HEK293 (cell line): ENCODE measurements at regions not wholly inside any gene's neighbourhood (a gene's known extent, or its start where the extent isn't known, plus 50 kb on each side); places are given as distances from the start of the nearest gene placed in this dataset.

Experiments
- ZBTB7A ChIP-seq: fragments of 450-650 bp; formaldehyde crosslinking; IDR thresholded peaks from 2 replicates; pipeline ENCODE4 v1.5.1; 2016; ENCODE audit warnings: low read depth, missing biosample characterization, missing genetic modification characterization
- ZNF121 ChIP-seq: fragments of 450-650 bp; formaldehyde crosslinking; IDR thresholded peaks from 2 replicates; pipeline ENCODE4 v1.5.1; 2016; ENCODE audit warnings: missing biosample characterization, missing genetic modification characterization
- ZNF138 ChIP-seq: fragments of 450-650 bp; formaldehyde crosslinking; IDR thresholded peaks from 2 replicates; pipeline ENCODE4 v1.5.1; 2016; ENCODE audit warnings: missing biosample characterization, missing genetic modification characterization, borderline replicate concordance
- TF ChIP-seq, protein P1 (sequence below): fragments of 450-650 bp; formaldehyde crosslinking; IDR thresholded peaks from 2 replicates; pipeline ENCODE4 v1.5.1; 2016; ENCODE audit warnings: missing biosample characterization, missing genetic modification characterization

DNA sequence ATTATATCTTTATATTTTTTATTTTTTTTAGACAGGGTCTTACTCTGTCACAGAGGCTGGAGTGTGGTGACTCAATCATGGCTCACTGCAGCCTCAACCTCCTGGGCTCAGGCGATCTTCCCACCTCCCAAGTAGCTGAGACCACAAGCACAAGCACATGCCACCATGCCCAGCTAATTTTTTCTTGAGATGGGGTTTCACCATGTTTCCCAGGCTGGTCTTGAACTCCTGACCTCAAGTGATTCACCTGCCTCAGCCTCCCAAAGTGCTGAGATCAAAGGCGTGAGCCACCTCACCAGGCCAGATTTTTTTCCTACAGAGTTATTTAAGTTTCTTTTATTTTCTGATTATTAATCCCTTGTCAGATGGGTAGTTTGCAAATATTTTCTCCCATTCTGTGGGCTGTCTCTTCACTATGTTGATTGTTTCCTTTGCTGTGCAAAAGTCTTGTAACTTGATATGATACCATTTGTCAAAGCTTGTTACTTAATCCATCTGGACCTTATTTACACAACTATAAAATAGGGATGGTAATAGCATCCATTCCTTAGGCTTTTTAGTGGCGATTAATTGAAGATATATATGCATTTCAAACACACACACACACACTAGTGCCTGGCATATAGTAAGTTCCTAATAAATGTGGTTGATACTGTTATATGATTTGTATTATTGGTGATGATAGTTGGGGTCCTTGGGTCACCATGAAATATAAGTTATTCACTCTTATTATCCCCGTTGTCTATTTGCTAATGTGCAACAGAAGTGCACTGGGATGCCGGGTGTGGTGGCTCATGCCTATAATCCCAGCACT, 187.1 kb downstream of the BCAS1 start:
- TF ChIP-seq ZNF138 (tag by site-specific recombination) (no peak), ZBTB7A (tag by site-specific recombination) (no peak), ZNF121 (no peak)
- TF ChIP-seq, protein P1, sequence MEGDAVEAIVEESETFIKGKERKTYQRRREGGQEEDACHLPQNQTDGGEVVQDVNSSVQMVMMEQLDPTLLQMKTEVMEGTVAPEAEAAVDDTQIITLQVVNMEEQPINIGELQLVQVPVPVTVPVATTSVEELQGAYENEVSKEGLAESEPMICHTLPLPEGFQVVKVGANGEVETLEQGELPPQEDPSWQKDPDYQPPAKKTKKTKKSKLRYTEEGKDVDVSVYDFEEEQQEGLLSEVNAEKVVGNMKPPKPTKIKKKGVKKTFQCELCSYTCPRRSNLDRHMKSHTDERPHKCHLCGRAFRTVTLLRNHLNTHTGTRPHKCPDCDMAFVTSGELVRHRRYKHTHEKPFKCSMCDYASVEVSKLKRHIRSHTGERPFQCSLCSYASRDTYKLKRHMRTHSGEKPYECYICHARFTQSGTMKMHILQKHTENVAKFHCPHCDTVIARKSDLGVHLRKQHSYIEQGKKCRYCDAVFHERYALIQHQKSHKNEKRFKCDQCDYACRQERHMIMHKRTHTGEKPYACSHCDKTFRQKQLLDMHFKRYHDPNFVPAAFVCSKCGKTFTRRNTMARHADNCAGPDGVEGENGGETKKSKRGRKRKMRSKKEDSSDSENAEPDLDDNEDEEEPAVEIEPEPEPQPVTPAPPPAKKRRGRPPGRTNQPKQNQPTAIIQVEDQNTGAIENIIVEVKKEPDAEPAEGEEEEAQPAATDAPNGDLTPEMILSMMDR (tag by site-specific recombination), result no peak
